GM12878 (cell line): ENCODE measurements at regions not wholly inside any gene's neighbourhood (a gene's known extent, or its start where the extent isn't known, plus 50 kb on each side); places are given as distances from the start of the nearest gene placed in this dataset.

Experiments used
- ATAC-seq: fragments of 200-7000 bp; cut with Tn5 transposase; 3 replicates; pipeline ENCODE4 v1.9.1; 2020; ENCODE audit warnings: mild to moderate bottlenecking, moderate library complexity
- BruUV-seq: library from RNA; stranded (reverse); fragments of 400-500 nt; replicated peaks from 2 replicates; lab custom pipeline; 2021; lab: Mats Ljungman, UMichigan
- CTCF ChIA-PET: fragments of 300-600 bp; sonication (Branson Sonifier 250); formaldehyde crosslinking; extraction: SDS; loops from one replicate; lab custom pipeline; 2021; ENCODE audit warnings: inconsistent platforms; lab: Yijun Ruan, JAX
- POLR2A ChIA-PET: fragments of 350-600 bp; formaldehyde crosslinking; extraction: SDS; loops from one replicate; lab custom pipeline; 2021; ENCODE audit warnings: inconsistent platforms; lab: Charles Lee
- RAD21 ChIA-PET: fragments of 300-600 bp; sonication (Branson Sonifier 250); formaldehyde crosslinking; loops from one replicate; lab custom pipeline; 2023; ENCODE audit warnings: antibody characterized with exemption; ENCODE audit not compliant: unreplicated experiment; lab: Charles Lee
- SMC1A ChIA-PET: fragments of 300-600 bp; sonication (Branson Sonifier 250); formaldehyde crosslinking; loops from one replicate; lab custom pipeline; 2023; ENCODE audit not compliant: unreplicated experiment, uncharacterized antibody; lab: Charles Lee
- DNase-seq: peaks from one replicate; pipeline ENCODE4 v3.0.0-alpha.2; 2011; ENCODE audit warnings: low read depth, low spot score
- FAIRE-seq: peaks from 3 replicates; lab custom pipeline; 2011; peaks lifted over from hg19 to GRCh38; lab: Jason Lieb, UNC
- H2AFZ ChIP-seq: 2 replicates; pipeline ENCODE4 v1.6.0; 2011; ENCODE audit warnings: low read depth, low read length, control low read depth; ENCODE audit not compliant: control insufficient read depth
- H3K27ac ChIP-seq: 2 replicates; pipeline ENCODE4 v1.5.1; 2011; ENCODE audit warnings: control low read depth; ENCODE audit not compliant: control insufficient read depth, insufficient read depth
- H3K27me3 ChIP-seq, 2 experiments: replicated peaks in 1 of 2; 2 replicates each; pipeline versions ENCODE4 v1.6.0 to v1.6.1; 2011; ENCODE audit warnings: low read length in 1 of 2; ENCODE audit not compliant: control insufficient read depth in 2 of 2, insufficient read depth in 2 of 2
- H3K36me3 ChIP-seq, 2 experiments: 2 replicates each; pipeline ENCODE4 v1.5.1; 2011; ENCODE audit warnings: low read length in 1 of 2; ENCODE audit not compliant: control insufficient read depth in 2 of 2, insufficient read depth in 2 of 2
- H3K4me1 ChIP-seq: 2 replicates; pipeline ENCODE4 v1.6.1; 2011; ENCODE audit warnings: mild to moderate bottlenecking, low read length, moderate library complexity, mixed read lengths; ENCODE audit not compliant: control insufficient read depth, insufficient read depth
- H3K4me2 ChIP-seq: 2 replicates; pipeline ENCODE4 v1.6.0; 2011; ENCODE audit warnings: control low read depth; ENCODE audit not compliant: control insufficient read depth, insufficient read depth
- H3K4me3 ChIP-seq: fragments of 200-600 bp; sonication (generic); 2 replicates; pipeline ENCODE4 v1.5.1; 2016
- H3K79me2 ChIP-seq: 2 replicates; pipeline ENCODE4 v1.6.0; 2011; ENCODE audit warnings: low read length; ENCODE audit not compliant: control insufficient read depth, insufficient read depth
- H3K9ac ChIP-seq: 2 replicates; pipeline ENCODE4 v1.8.0; 2011; ENCODE audit warnings: low read length, control low read depth, mixed read lengths; ENCODE audit not compliant: control insufficient read depth, insufficient read depth
- H3K9me3 ChIP-seq: replicated peaks from 3 replicates; pipeline ENCODE4 v1.5.1; 2011; ENCODE audit warnings: mild to moderate bottlenecking, low read length; ENCODE audit not compliant: control insufficient read depth, insufficient read depth
- H4K20me1 ChIP-seq: 2 replicates; pipeline ENCODE4 v1.6.0; 2011; ENCODE audit not compliant: control insufficient read depth, insufficient read depth
- BMI1 ChIP-seq: fragments of 450-650 bp; IDR thresholded peaks from 2 replicates; pipeline ENCODE4 v1.6.1; 2016; ENCODE audit warnings: mild to moderate bottlenecking, moderate library complexity, borderline replicate concordance
- NBN ChIP-seq: fragments of 450-650 bp; IDR thresholded peaks from 2 replicates; pipeline ENCODE4 v1.6.1; 2016
- POLR2AphosphoS5 ChIP-seq: IDR thresholded peaks from 2 replicates; pipeline ENCODE4 v1.6.1; 2011; ENCODE audit warnings: mild to moderate bottlenecking, low read length, inconsistent platforms
- SREBF2 ChIP-seq: IDR thresholded peaks from 2 replicates; pipeline ENCODE4 v1.6.1; 2012; ENCODE audit warnings: mild to moderate bottlenecking, low read length
- TCF12 ChIP-seq: IDR thresholded peaks from 2 replicates; pipeline ENCODE4 v1.6.1; 2011; ENCODE audit warnings: low read depth, mild to moderate bottlenecking, low read length
- WGBS: methylation state at CpG from one replicate; pipeline ENCODE4 v1.1.6; 2016; ENCODE audit warnings: low lambda C conversion rate; ENCODE audit not compliant: insufficient replicate concordance, insufficient coverage; ENCODE audit errors: missing lambda C conversion rate; 5-methylcytosine and 5-hydroxymethylcytosine counted together
- in situ Hi-C: fragments of 300-500 bp; cut with MboI; formaldehyde crosslinking; loops from 9 replicates; pipeline ENCODE4 v1.14.3; 2018; ENCODE audit warnings: mixed read lengths
- intact Hi-C: fragments of 100-400 bp; cut with micrococcal nuclease; formaldehyde crosslinking; loops from one replicate; pipeline ENCODE4 v1.14.2; 2022; ENCODE audit not compliant: unreplicated experiment
- TF ChIP-seq, protein P1 (sequence below): fragments of 450-650 bp; IDR thresholded peaks from 2 replicates; pipeline ENCODE4 v1.6.1; 2017; ENCODE audit warnings: antibody characterized with exemption, mild to moderate bottlenecking, moderate library complexity
- TF ChIP-seq, protein P2 (sequence below): fragments of 450-650 bp; IDR thresholded peaks from 2 replicates; pipeline ENCODE4 v1.6.1; 2016; ENCODE audit warnings: mild to moderate bottlenecking
- TF ChIP-seq, protein P3 (sequence below): IDR thresholded peaks from 2 replicates; pipeline ENCODE4 v1.6.1; 2012; ENCODE audit warnings: low read depth, low read length, improper control_type of control experiment
- TF ChIP-seq, protein P4 (sequence below): IDR thresholded peaks from 2 replicates; pipeline ENCODE4 v1.6.1; 2012; ENCODE audit warnings: improper control_type of control experiment, low read depth, low read length; ENCODE audit not compliant: insufficient replicate concordance
- TF ChIP-seq, protein P5 (sequence below): fragments of 150-350 bp; IDR thresholded peaks from 2 replicates; pipeline ENCODE4 v1.6.1; 2016; ENCODE audit warnings: low read depth, low read length

DNA sequence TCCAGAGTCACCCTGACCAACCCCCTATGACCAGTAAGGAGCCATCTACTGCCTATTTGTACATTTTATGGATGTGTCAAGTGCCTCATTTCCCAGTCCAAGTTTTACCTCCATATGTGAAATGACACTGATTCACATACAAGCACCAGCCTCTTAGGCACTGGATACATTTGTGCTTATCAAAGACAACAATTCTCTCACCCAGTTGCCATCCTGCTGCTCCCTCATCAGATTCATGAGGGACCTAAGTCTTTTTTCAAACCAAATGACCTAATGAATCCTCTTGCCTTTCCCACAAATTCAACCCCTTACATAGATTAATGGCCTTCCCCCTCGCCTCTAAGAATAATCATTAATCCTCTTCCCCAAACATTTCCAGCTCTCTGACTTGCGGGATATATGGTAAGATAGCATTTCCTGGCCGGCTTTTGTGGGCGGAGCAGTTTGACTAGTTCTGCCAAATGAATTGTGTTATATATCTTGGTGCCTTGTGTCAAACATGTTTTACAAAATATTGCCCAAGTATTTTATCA lies 233.9 kb downstream of the ARAP2 start:
- no peak overlapping the region for H3K4me3 ChIP-seq
- no peaks in the 10 kb centered on the region for H3K9me3 ChIP-seq
- CTCF ChIA-PET: no interaction called here
- H3K27me3 ChIP-seq: no peaks in the 10 kb centered on the region
- H3K27ac ChIP-seq: no peak overlapping the region
- in situ Hi-C loops: no loop called here
- FAIRE-seq (no peak), ATAC-seq (no peak), DNase-seq (no peak)
- H3K36me3 ChIP-seq: no peaks in the 10 kb centered on the region
- RAD21 ChIA-PET: no interaction called here
- H3K4me1 ChIP-seq: no peaks in the 10 kb centered on the region
- H3K9ac ChIP-seq: no peak overlapping the region
- SMC1A ChIA-PET: interaction anchor here (0.8 kb wide), 1 partner anchor 154 kb away, joined by 3 read pairs; no protein-coding TSS in a partner anchor
- no peaks in the 10 kb centered on the region for H4K20me1 ChIP-seq
- no peak overlapping the region for H3K4me2 ChIP-seq
- WGBS: 71% methylated on average over 4 of the region's 4 CpGs
- intact Hi-C loops: no loop called here
- POLR2A ChIA-PET: no interaction called here
- H2AFZ ChIP-seq: no peak overlapping the region
- BruUV-seq: no TSS peak
- no peaks in the 10 kb centered on the region for H3K79me2 ChIP-seq
- TF ChIP-seq, protein P1, sequence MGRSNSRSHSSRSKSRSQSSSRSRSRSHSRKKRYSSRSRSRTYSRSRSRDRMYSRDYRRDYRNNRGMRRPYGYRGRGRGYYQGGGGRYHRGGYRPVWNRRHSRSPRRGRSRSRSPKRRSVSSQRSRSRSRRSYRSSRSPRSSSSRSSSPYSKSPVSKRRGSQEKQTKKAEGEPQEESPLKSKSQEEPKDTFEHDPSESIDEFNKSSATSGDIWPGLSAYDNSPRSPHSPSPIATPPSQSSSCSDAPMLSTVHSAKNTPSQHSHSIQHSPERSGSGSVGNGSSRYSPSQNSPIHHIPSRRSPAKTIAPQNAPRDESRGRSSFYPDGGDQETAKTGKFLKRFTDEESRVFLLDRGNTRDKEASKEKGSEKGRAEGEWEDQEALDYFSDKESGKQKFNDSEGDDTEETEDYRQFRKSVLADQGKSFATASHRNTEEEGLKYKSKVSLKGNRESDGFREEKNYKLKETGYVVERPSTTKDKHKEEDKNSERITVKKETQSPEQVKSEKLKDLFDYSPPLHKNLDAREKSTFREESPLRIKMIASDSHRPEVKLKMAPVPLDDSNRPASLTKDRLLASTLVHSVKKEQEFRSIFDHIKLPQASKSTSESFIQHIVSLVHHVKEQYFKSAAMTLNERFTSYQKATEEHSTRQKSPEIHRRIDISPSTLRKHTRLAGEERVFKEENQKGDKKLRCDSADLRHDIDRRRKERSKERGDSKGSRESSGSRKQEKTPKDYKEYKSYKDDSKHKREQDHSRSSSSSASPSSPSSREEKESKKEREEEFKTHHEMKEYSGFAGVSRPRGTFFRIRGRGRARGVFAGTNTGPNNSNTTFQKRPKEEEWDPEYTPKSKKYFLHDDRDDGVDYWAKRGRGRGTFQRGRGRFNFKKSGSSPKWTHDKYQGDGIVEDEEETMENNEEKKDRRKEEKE: no peak
- TF ChIP-seq SREBF2 (no peak), NBN (no peak), BMI1 (no peak), TCF12 (no peak), POLR2AphosphoS5 (no peak)
- TF ChIP-seq, protein P2, sequence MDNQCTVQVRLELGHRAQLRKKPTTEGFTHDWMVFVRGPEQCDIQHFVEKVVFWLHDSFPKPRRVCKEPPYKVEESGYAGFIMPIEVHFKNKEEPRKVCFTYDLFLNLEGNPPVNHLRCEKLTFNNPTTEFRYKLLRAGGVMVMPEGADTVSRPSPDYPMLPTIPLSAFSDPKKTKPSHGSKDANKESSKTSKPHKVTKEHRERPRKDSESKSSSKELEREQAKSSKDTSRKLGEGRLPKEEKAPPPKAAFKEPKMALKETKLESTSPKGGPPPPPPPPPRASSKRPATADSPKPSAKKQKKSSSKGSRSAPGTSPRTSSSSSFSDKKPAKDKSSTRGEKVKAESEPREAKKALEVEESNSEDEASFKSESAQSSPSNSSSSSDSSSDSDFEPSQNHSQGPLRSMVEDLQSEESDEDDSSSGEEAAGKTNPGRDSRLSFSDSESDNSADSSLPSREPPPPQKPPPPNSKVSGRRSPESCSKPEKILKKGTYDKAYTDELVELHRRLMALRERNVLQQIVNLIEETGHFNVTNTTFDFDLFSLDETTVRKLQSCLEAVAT: no peak
- TF ChIP-seq, protein P3, sequence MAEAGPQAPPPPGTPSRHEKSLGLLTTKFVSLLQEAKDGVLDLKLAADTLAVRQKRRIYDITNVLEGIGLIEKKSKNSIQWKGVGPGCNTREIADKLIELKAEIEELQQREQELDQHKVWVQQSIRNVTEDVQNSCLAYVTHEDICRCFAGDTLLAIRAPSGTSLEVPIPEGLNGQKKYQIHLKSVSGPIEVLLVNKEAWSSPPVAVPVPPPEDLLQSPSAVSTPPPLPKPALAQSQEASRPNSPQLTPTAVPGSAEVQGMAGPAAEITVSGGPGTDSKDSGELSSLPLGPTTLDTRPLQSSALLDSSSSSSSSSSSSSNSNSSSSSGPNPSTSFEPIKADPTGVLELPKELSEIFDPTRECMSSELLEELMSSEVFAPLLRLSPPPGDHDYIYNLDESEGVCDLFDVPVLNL: no peak
- TF ChIP-seq, protein P4, sequence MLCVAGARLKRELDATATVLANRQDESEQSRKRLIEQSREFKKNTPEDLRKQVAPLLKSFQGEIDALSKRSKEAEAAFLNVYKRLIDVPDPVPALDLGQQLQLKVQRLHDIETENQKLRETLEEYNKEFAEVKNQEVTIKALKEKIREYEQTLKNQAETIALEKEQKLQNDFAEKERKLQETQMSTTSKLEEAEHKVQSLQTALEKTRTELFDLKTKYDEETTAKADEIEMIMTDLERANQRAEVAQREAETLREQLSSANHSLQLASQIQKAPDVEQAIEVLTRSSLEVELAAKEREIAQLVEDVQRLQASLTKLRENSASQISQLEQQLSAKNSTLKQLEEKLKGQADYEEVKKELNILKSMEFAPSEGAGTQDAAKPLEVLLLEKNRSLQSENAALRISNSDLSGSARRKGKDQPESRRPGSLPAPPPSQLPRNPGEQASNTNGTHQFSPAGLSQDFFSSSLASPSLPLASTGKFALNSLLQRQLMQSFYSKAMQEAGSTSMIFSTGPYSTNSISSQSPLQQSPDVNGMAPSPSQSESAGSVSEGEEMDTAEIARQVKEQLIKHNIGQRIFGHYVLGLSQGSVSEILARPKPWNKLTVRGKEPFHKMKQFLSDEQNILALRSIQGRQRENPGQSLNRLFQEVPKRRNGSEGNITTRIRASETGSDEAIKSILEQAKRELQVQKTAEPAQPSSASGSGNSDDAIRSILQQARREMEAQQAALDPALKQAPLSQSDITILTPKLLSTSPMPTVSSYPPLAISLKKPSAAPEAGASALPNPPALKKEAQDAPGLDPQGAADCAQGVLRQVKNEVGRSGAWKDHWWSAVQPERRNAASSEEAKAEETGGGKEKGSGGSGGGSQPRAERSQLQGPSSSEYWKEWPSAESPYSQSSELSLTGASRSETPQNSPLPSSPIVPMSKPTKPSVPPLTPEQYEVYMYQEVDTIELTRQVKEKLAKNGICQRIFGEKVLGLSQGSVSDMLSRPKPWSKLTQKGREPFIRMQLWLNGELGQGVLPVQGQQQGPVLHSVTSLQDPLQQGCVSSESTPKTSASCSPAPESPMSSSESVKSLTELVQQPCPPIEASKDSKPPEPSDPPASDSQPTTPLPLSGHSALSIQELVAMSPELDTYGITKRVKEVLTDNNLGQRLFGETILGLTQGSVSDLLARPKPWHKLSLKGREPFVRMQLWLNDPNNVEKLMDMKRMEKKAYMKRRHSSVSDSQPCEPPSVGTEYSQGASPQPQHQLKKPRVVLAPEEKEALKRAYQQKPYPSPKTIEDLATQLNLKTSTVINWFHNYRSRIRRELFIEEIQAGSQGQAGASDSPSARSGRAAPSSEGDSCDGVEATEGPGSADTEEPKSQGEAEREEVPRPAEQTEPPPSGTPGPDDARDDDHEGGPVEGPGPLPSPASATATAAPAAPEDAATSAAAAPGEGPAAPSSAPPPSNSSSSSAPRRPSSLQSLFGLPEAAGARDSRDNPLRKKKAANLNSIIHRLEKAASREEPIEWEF: no peak
- TF ChIP-seq, protein P5, sequence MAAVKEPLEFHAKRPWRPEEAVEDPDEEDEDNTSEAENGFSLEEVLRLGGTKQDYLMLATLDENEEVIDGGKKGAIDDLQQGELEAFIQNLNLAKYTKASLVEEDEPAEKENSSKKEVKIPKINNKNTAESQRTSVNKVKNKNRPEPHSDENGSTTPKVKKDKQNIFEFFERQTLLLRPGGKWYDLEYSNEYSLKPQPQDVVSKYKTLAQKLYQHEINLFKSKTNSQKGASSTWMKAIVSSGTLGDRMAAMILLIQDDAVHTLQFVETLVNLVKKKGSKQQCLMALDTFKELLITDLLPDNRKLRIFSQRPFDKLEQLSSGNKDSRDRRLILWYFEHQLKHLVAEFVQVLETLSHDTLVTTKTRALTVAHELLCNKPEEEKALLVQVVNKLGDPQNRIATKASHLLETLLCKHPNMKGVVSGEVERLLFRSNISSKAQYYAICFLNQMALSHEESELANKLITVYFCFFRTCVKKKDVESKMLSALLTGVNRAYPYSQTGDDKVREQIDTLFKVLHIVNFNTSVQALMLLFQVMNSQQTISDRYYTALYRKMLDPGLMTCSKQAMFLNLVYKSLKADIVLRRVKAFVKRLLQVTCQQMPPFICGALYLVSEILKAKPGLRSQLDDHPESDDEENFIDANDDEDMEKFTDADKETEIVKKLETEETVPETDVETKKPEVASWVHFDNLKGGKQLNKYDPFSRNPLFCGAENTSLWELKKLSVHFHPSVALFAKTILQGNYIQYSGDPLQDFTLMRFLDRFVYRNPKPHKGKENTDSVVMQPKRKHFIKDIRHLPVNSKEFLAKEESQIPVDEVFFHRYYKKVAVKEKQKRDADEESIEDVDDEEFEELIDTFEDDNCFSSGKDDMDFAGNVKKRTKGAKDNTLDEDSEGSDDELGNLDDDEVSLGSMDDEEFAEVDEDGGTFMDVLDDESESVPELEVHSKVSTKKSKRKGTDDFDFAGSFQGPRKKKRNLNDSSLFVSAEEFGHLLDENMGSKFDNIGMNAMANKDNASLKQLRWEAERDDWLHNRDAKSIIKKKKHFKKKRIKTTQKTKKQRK: no peak
